CD4-positive, alpha-beta T cell (primary cell): ENCODE measurements at regions not wholly inside any gene's neighbourhood (a gene's known extent, or its start where the extent isn't known, plus 50 kb on each side); places are given as distances from the start of the nearest gene placed in this dataset.

Source experiments
- ATAC-seq: fragments of 200-7000 bp; cut with Tn5 transposase; one replicate; pipeline ENCODE4 v1.10.0; 2022; ENCODE audit warnings: mild to moderate bottlenecking; ENCODE audit not compliant: poor library complexity
- CTCF ChIA-PET: fragments of 350-600 bp; sonication (Branson Sonifier 250); formaldehyde crosslinking; loops from one replicate; lab custom pipeline; 2021; ENCODE audit warnings: antibody characterized with exemption, inconsistent platforms; lab: Charles Lee
- POLR2A ChIA-PET: fragments of 350-600 bp; sonication (Branson Sonifier 250); formaldehyde crosslinking; loops from one replicate; lab custom pipeline; 2021; ENCODE audit warnings: antibody characterized with exemption, inconsistent platforms; lab: Charles Lee
- DNase-seq, 14 experiments: peaks; one replicate each; pipeline ENCODE4 v3.0.0-alpha.2; 2013 to 2020; ENCODE audit warnings: mixed read lengths in 2 of 14
- H3K27ac ChIP-seq, 2 donors: one replicate each; pipeline versions ENCODE4 v1.5.1 to v1.7.0; 2013; ENCODE audit warnings: low read length in 2 of 2, low read depth in 1 of 2, mild to moderate bottlenecking in 1 of 2
- H3K27me3 ChIP-seq, 2 experiments: 1 replicate in 1 of 2; 2 replicates in 1 of 2; pipeline versions ENCODE4 v1.6.1 to v1.7.0; 2013; ENCODE audit warnings: low read length in 2 of 2, control low read depth in 1 of 2, mild to moderate bottlenecking in 1 of 2, moderate library complexity in 1 of 2; ENCODE audit not compliant: insufficient read depth in 2 of 2, control insufficient read depth in 1 of 2
- H3K36me3 ChIP-seq: one replicate; pipeline ENCODE4 v1.6.1; 2013; ENCODE audit warnings: low read length, control low read depth; ENCODE audit not compliant: insufficient read depth
- H3K4me1 ChIP-seq: one replicate; pipeline ENCODE4 v1.6.1; 2013; ENCODE audit warnings: low read length, control low read depth; ENCODE audit not compliant: insufficient read depth
- H3K4me3 ChIP-seq: one replicate; pipeline ENCODE4 v1.5.1; 2013; ENCODE audit warnings: mild to moderate bottlenecking, low read length, moderate library complexity
- H3K9me3 ChIP-seq, 2 experiments: 1 replicate in 1 of 2; 2 replicates in 1 of 2; pipeline versions ENCODE4 v1.6.1 to v1.7.0; 2013; ENCODE audit warnings: low read length in 2 of 2, mild to moderate bottlenecking in 2 of 2, control low read depth in 1 of 2, moderate library complexity in 1 of 2; ENCODE audit not compliant: control insufficient read depth in 1 of 2, insufficient read depth in 1 of 2
- H3K27ac Mint-ChIP-seq: one replicate; pipeline ENCODE4 v1.8.0; 2020; ENCODE audit warnings: mixed read lengths
- H3K27me3 Mint-ChIP-seq: one replicate; pipeline ENCODE4 v1.8.0; 2021; ENCODE audit warnings: mixed read lengths
- H3K36me3 Mint-ChIP-seq: one replicate; pipeline ENCODE4 v1.8.0; 2021; ENCODE audit warnings: low read depth, mixed read lengths
- H3K4me1 Mint-ChIP-seq: one replicate; pipeline ENCODE4 v1.8.0; 2021; ENCODE audit warnings: low read depth, mixed read lengths
- H3K4me3 Mint-ChIP-seq: one replicate; pipeline ENCODE4 v1.8.0; 2020; ENCODE audit warnings: mild to moderate bottlenecking, mixed read lengths
- H3K9me3 Mint-ChIP-seq: one replicate; pipeline ENCODE4 v1.8.0; 2020; ENCODE audit warnings: mixed read lengths
- CTCF ChIP-seq: fragments of 200-600 bp; IDR thresholded peaks from one replicate; pipeline ENCODE4 v1.8.0; 2022; ENCODE audit warnings: antibody characterized with exemption, mild to moderate bottlenecking
- intact Hi-C, 2 experiments: fragments of 100-400 bp; cut with DNase I in 1 of 2; cut with micrococcal nuclease in 1 of 2; formaldehyde crosslinking; loops; one replicate each; pipeline versions ENCODE4 v1.15.1 to v1.9.0; 2023 to 2025; cut with DNase I, micrococcal nuclease

- H3K36me3 Mint-ChIP-seq: no peaks in the 10 kb centered on the region
- H3K27ac Mint-ChIP-seq: no peak overlapping the region
- Histone ChIP-seq H3K27ac (no peak overlapping the region), H3K4me3 (no peak overlapping the region), H3K4me1 (no peaks in the 10 kb centered on the region), H3K36me3 (no peaks in the 10 kb centered on the region), H3K27me3 (peaks cover 19 to 30% of the 10 kb centered on the region in 2 experiments), H3K9me3 (peaks cover 0 to 10% of the 10 kb centered on the region in 2 experiments)
- ChIA-PET CTCF (no interaction called here), POLR2A (no interaction called here)
- intact Hi-C loops: no loop called here
- no peak for TF ChIP-seq CTCF
- H3K4me1 Mint-ChIP-seq: no peaks in the 10 kb centered on the region
- peaks cover 55% of the 10 kb centered on the region for H3K27me3 Mint-ChIP-seq
- H3K9me3 Mint-ChIP-seq: no peaks in the 10 kb centered on the region
- H3K4me3 Mint-ChIP-seq: no peak overlapping the region
- ATAC-seq (no peak), DNase-seq (no peak)
These were observed 122.8 kb upstream of the PRR20G start for GRCh38 chr3:127410678-127411077.

GRCh38 chr3:127410137-127410488 is 122.3 kb upstream of the PRR20G start:
- no peak for TF ChIP-seq CTCF
- Mint-ChIP-seq H3K27me3 (peaks cover 56% of the 10 kb centered on the region), H3K4me1 (no peaks in the 10 kb centered on the region), H3K27ac (no peak overlapping the region), H3K4me3 (no peak overlapping the region), H3K36me3 (no peaks in the 10 kb centered on the region), H3K9me3 (no peaks in the 10 kb centered on the region)
- ChIA-PET CTCF (no interaction called here), POLR2A (no interaction called here)
- Histone ChIP-seq H3K27ac (no peak overlapping the region), H3K4me1 (no peaks in the 10 kb centered on the region), H3K4me3 (no peak overlapping the region), H3K9me3 (peaks cover 0 to 10% of the 10 kb centered on the region in 2 experiments), H3K27me3 (peaks cover 17 to 30% of the 10 kb centered on the region in 2 experiments), H3K36me3 (no peaks in the 10 kb centered on the region)
- no peak for ATAC-seq
- DNase-seq: no peak
- intact Hi-C loops: no loop called here

GRCh38 chr3:127409421-127410136 is 121.7 kb upstream of the PRR20G start:
- H3K4me1 Mint-ChIP-seq: no peaks in the 10 kb centered on the region
- no peak overlapping the region for H3K27ac Mint-ChIP-seq
- no peak overlapping the region for H3K4me3 Mint-ChIP-seq
- H3K36me3 ChIP-seq: no peaks in the 10 kb centered on the region
- intact Hi-C loops: no loop called here
- no peak overlapping the region for H3K4me3 ChIP-seq
- H3K27me3 Mint-ChIP-seq: peaks cover 53% of the 10 kb centered on the region
- peaks cover 17 to 26% of the 10 kb centered on the region in 2 experiments for H3K27me3 ChIP-seq
- ChIA-PET POLR2A (no interaction called here), CTCF (no interaction called here)
- no peak overlapping the region for H3K27ac ChIP-seq
- no peaks in the 10 kb centered on the region for H3K9me3 Mint-ChIP-seq
- no peak for DNase-seq
- TF ChIP-seq CTCF: no peak
- H3K4me1 ChIP-seq: no peaks in the 10 kb centered on the region
- H3K9me3 ChIP-seq: peaks cover 0 to 11% of the 10 kb centered on the region in 2 experiments
- no peak for ATAC-seq
- H3K36me3 Mint-ChIP-seq: no peaks in the 10 kb centered on the region
